Transverse colon (tissue), 4 donors: ENCODE measurements at regions not wholly inside any gene's neighbourhood (a gene's known extent, or its start where the extent isn't known, plus 50 kb on each side); places are given as distances from the start of the nearest gene placed in this dataset.

ENCODE experiments used
- DNase-seq: peaks from one replicate; pipeline ENCODE4 v3.0.0-alpha.2; 2019
- H3K27ac ChIP-seq, 4 donors: fragments of 200-600 bp; sonication (generic); 2 replicates each; pipeline ENCODE4 v1.5.1; 2016 to 2018; ENCODE audit warnings: inconsistent platforms in 4 of 4
- H3K27me3 ChIP-seq: fragments of 200-600 bp; sonication (generic); 2 replicates; pipeline ENCODE4 v1.5.1; 2017; ENCODE audit warnings: inconsistent platforms
- H3K36me3 ChIP-seq, 4 donors: fragments of 200-600 bp; sonication (generic); 2 replicates each; pipeline ENCODE4 v1.5.1; 2017 to 2019; ENCODE audit warnings: inconsistent platforms in 4 of 4
- H3K4me1 ChIP-seq, 4 donors: fragments of 200-600 bp; sonication (generic); 2 replicates each; pipeline ENCODE4 v1.5.1; 2017 to 2020; ENCODE audit warnings: inconsistent platforms in 4 of 4
- H3K4me3 ChIP-seq, 4 donors: fragments of 200-600 bp; sonication (generic); 1 replicate in 1 of 4; 2 replicates in 3 of 4; pipeline versions ENCODE4 v1.5.1 to v1.6.1; 2017 to 2019; ENCODE audit warnings: inconsistent platforms in 4 of 4
- H3K9me3 ChIP-seq, 2 donors: fragments of 200-600 bp; sonication (generic); 2 replicates each; pipeline ENCODE4 v1.5.1; 2017 to 2019; ENCODE audit warnings: inconsistent platforms in 2 of 2
- EP300 ChIP-seq: sonication (generic); formaldehyde crosslinking; IDR thresholded peaks from one replicate; pipeline ENCODE4 v1.6.1; 2017; ENCODE audit warnings: antibody characterized with exemption, low read depth
- POLR2A ChIP-seq: fragments of 450-650 bp; IDR thresholded peaks from one replicate; pipeline ENCODE4 v1.6.1; 2016; ENCODE audit warnings: antibody characterized with exemption, mild to moderate bottlenecking, moderate library complexity
- POLR2AphosphoS5 ChIP-seq, 3 donors: sonication (generic); formaldehyde crosslinking; IDR thresholded peaks; one replicate each; pipeline ENCODE4 v1.6.1; 2016; ENCODE audit warnings: antibody characterized with exemption in 3 of 3
- WGBS, 2 donors: methylation state at CpG; one replicate each; pipeline ENCODE4 v1.1.5; 2018; ENCODE audit warnings: low coverage in 1 of 2; 5-methylcytosine and 5-hydroxymethylcytosine counted together
- in situ Hi-C, 4 donors: fragments of 200-750 bp; cut with MboI; loops; one replicate each; pipeline versions ENCODE4 v1.15.0 to v1.15.1; 2017; ENCODE audit warnings: low sequenced_read_pairs in 3 of 4, low pct_ligation_motif_present in 1 of 4, low pct_unique_long_range_greater_than_20kb in 1 of 4
- intact Hi-C: fragments of 100-400 bp; cut with DNase I; formaldehyde crosslinking; loops from one replicate; pipeline ENCODE4 v1.15.1; 2023; ENCODE audit warnings: low total_unique reads
- TF ChIP-seq, protein P1 (sequence below), 5 experiments: fragments of 200-600 bp in 3 of 5; fragments of 450-650 bp in 2 of 5; sonication (generic) in 3 of 5; IDR thresholded peaks; 1 replicate in 2 of 5; 2 replicates in 3 of 5; pipeline ENCODE4 v1.5.1; 2016 to 2017; ENCODE audit warnings: antibody characterized with exemption in 5 of 5, inconsistent platforms in 3 of 5, mild to moderate bottlenecking in 2 of 5, moderate library complexity in 1 of 5

DNA sequence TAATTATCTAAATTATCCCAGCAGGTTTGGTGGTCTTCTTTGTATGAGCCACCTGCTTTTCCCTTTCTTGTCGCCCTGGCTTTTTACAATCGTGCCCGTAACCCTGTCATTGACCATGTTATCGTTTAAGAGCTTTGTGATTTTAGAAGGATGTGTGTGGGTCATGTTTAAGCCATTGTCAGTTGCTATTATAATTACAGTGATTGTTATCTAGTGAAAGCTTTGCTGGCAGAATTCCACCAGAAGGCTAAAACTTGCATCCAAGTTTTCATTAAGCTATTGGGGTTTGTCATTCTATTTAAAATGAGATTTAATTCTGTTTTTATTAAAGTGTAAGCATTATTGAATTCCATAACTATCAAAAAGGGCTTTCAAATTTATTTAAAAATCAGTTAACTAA is 354.2 kb upstream of the TMEM229A start:
- no peaks in the 10 kb centered on the region for H3K4me1 ChIP-seq
- no peak for DNase-seq
- no peak for TF ChIP-seq POLR2AphosphoS5 (IDR thresholded peaks at IDR 0.05)
- no peak for TF ChIP-seq POLR2A
- TF ChIP-seq, protein P1, sequence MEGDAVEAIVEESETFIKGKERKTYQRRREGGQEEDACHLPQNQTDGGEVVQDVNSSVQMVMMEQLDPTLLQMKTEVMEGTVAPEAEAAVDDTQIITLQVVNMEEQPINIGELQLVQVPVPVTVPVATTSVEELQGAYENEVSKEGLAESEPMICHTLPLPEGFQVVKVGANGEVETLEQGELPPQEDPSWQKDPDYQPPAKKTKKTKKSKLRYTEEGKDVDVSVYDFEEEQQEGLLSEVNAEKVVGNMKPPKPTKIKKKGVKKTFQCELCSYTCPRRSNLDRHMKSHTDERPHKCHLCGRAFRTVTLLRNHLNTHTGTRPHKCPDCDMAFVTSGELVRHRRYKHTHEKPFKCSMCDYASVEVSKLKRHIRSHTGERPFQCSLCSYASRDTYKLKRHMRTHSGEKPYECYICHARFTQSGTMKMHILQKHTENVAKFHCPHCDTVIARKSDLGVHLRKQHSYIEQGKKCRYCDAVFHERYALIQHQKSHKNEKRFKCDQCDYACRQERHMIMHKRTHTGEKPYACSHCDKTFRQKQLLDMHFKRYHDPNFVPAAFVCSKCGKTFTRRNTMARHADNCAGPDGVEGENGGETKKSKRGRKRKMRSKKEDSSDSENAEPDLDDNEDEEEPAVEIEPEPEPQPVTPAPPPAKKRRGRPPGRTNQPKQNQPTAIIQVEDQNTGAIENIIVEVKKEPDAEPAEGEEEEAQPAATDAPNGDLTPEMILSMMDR (IDR thresholded peaks at IDR 0.05) = no peak
- TF ChIP-seq EP300 = no peak
- in situ Hi-C loops = no loop called here
- H3K36me3 ChIP-seq = no peaks in the 10 kb centered on the region
- no peaks in the 10 kb centered on the region for H3K9me3 ChIP-seq
- WGBS, 2 donors = 81 to 86% methylated on average over 4 of the region's 4 CpGs
- H3K4me3 ChIP-seq = no peak overlapping the region
- H3K27me3 ChIP-seq = no peaks in the 10 kb centered on the region
- intact Hi-C loops = no loop called here
- no peak overlapping the region for H3K27ac ChIP-seq

DNA sequence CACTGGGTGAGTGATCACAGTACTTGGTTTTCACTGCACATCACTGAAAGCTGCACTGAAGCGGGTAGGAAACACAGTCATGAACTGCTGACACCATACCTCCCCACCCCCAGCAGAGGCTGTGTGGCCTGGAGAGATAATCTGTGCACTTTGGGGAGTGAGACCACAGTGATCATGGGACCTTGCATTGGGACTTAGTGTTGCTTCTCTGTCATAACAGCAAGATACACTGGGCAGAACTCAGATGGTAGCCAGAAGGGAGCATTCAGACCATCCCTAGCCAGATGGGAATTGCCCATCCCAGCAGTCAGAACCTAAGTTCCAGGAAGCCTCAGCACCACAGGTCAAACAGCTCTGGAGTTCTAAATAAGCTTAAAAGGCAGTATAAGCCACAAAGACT is 346.4 kb upstream of the TMEM229A start:
- H3K27me3 ChIP-seq = no peaks in the 10 kb centered on the region
- H3K27ac ChIP-seq = no peak overlapping the region
- WGBS, 2 donors = 100% methylated on average over 1 of the region's 1 CpG; no CpG with 5 or more reads in 1 of the 2 donors
- in situ Hi-C loops = no loop called here
- intact Hi-C loops = no loop called here
- no peak overlapping the region for H3K4me3 ChIP-seq
- no peaks in the 10 kb centered on the region for H3K4me1 ChIP-seq
- H3K36me3 ChIP-seq = no peaks in the 10 kb centered on the region
- DNase-seq = no peak
- no peak for TF ChIP-seq EP300
- no peak for TF ChIP-seq POLR2A
- TF ChIP-seq, protein P1 (IDR thresholded peaks at IDR 0.05) = no peak
- TF ChIP-seq POLR2AphosphoS5 (IDR thresholded peaks at IDR 0.05) = no peak
- no peaks in the 10 kb centered on the region for H3K9me3 ChIP-seq

DNA sequence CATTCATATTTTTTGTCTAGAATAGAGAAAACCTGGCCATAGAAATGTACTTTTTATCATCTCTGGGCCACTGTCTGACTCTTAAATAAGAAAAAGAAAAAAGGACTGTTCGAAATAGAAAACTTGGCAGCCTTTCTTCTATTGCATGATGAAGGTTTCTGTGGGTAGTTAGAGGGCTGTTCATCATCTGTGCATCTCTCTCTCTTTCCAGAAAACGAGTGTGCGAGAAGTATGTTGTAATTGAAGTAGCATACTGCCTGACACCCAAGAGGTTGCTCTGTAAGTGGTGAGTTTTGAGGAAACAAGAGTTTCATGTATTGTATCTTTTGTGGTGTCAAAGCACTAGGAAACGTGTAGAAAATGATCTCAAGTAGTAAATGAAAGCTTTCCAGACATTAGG is 343.2 kb upstream of the TMEM229A start:
- H3K4me1 ChIP-seq = no peaks in the 10 kb centered on the region
- intact Hi-C loops = no loop called here
- no peak overlapping the region for H3K27ac ChIP-seq
- in situ Hi-C loops = no loop called here
- DNase-seq = no peak
- H3K36me3 ChIP-seq = no peaks in the 10 kb centered on the region
- no peaks in the 10 kb centered on the region for H3K27me3 ChIP-seq
- no peak for TF ChIP-seq POLR2A
- no peak for TF ChIP-seq POLR2AphosphoS5 (IDR thresholded peaks at IDR 0.05)
- TF ChIP-seq EP300 = no peak
- TF ChIP-seq, protein P1 (IDR thresholded peaks at IDR 0.05) = no peak
- WGBS, 2 donors = 54 to 57% methylated on average over 4 of the region's 4 CpGs
- H3K9me3 ChIP-seq = no peaks in the 10 kb centered on the region
- no peak overlapping the region for H3K4me3 ChIP-seq

DNA sequence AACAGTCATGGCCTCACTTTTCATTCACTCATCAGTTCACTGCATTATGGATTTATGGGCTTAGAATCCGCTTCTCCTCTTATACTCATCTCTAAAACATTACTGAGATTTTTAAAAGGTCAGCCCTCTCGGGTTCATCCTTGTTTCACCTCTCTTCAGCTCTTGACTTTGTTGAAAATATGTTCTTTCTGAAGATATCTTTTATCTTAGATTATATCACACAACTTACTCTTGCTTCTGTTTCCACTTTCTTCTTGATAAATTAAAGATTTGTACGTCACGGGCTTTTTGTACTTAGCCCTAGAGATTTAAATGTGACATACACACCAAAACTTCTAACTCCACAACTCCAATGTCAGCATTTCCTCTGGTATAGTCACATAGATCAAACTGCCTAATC is 342.5 kb upstream of the TMEM229A start:
- Histone ChIP-seq H3K27ac (no peak overlapping the region), H3K4me1 (no peaks in the 10 kb centered on the region), H3K9me3 (no peaks in the 10 kb centered on the region), H3K36me3 (no peaks in the 10 kb centered on the region), H3K4me3 (no peak overlapping the region), H3K27me3 (no peaks in the 10 kb centered on the region)
- TF ChIP-seq EP300 (no peak), POLR2A (no peak), POLR2AphosphoS5 (IDR thresholded peaks at IDR 0.05) (no peak)
- TF ChIP-seq, protein P1 (IDR thresholded peaks at IDR 0.05) = no peak
- intact Hi-C loops (no loop called here), in situ Hi-C loops (no loop called here)
- WGBS, 2 donors = 80 to 81% methylated on average over 4 of the region's 4 CpGs
- no peak for DNase-seq
